ENCODE measurements at regions not wholly inside any gene's neighbourhood (a gene's known extent, or its start where the extent isn't known, plus 50 kb on each side); places are given as distances from the start of the nearest gene placed in this dataset.
A peak's percentile ranks its signal among the peaks of the same experiment; 100 is the strongest.

- peaks cover 6% of the 10 kb centered on the region for H3K4me1 ChIP-seq (ENCODE audit: control insufficient read depth, insufficient read depth, low read length)
- no peak overlapping the region for H3K27ac Mint-ChIP-seq
- peaks cover 14% of the 10 kb centered on the region for H3K4me1 Mint-ChIP-seq
- no peak for DNase-seq
- H3K27me3 ChIP-seq (ENCODE audit: control insufficient read depth, insufficient read depth, low read length, poor library complexity, severe bottlenecking), result no peaks in the 10 kb centered on the region
- H3K27ac ChIP-seq (ENCODE audit: low read depth, low read length), result no peak overlapping the region
- H3K27me3 Mint-ChIP-seq (ENCODE audit: insufficient read depth), result no peaks in the 10 kb centered on the region
- TF ChIP-seq, protein P1, sequence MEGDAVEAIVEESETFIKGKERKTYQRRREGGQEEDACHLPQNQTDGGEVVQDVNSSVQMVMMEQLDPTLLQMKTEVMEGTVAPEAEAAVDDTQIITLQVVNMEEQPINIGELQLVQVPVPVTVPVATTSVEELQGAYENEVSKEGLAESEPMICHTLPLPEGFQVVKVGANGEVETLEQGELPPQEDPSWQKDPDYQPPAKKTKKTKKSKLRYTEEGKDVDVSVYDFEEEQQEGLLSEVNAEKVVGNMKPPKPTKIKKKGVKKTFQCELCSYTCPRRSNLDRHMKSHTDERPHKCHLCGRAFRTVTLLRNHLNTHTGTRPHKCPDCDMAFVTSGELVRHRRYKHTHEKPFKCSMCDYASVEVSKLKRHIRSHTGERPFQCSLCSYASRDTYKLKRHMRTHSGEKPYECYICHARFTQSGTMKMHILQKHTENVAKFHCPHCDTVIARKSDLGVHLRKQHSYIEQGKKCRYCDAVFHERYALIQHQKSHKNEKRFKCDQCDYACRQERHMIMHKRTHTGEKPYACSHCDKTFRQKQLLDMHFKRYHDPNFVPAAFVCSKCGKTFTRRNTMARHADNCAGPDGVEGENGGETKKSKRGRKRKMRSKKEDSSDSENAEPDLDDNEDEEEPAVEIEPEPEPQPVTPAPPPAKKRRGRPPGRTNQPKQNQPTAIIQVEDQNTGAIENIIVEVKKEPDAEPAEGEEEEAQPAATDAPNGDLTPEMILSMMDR (conservative IDR thresholded peaks at IDR 0.05), result no peak
- peaks cover 10% of the 10 kb centered on the region for H3K9me3 ChIP-seq (ENCODE audit: control insufficient read depth, low read length)
- peaks cover 8% of the 10 kb centered on the region for H3K9me3 Mint-ChIP-seq
- no peak overlapping the region for H3K4me3 Mint-ChIP-seq
- no peak overlapping the region for H3K9ac ChIP-seq (ENCODE audit: extremely low read depth, low read length, poor library complexity, severe bottlenecking)
- H3K36me3 Mint-ChIP-seq (ENCODE audit: low read depth), result no peaks in the 10 kb centered on the region
- H3K36me3 ChIP-seq (ENCODE audit: control insufficient read depth, insufficient read depth, low read length), result no peaks in the 10 kb centered on the region
- no peak overlapping the region for H3K4me3 ChIP-seq (ENCODE audit: low read length)
- 75 to 93% methylated on average over 3 to 4 of the region's 4 CpGs for WGBS, 2 experiments (ENCODE audit: insufficient coverage in 1 of 2, insufficient read length in 1 of 2)
Measured at GRCh38 chr3:168952551-168952950, 711.0 kb downstream of the MECOM start.

DNA sequence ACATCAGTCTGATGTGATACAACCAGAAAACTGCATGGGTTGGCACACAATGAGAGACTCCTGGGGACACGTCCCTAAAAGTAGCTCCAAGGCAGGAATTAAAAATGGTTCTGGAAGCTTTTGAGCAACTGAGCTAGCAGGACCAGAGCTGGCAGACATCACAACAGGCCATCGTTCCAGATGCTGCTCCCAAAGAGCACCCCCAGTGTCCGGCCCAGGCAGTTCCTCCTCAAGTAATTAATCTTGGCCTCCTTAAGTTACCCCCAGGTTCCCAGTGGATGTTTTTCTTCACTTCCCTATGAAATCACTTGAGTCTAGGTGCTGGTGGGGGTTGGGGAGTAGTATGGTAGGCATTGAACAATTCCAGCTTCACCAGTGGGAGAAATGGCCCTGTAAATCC is 711.6 kb downstream of the MECOM start:
- Mint-ChIP-seq H3K27me3 (ENCODE audit: insufficient read depth) (no peaks in the 10 kb centered on the region), H3K27ac (no peak overlapping the region), H3K36me3 (ENCODE audit: low read depth) (no peaks in the 10 kb centered on the region), H3K9me3 (peaks cover 8% of the 10 kb centered on the region), H3K4me3 (no peak overlapping the region), H3K4me1 (peaks cover 12% of the 10 kb centered on the region)
- H3K27ac ChIP-seq (ENCODE audit: low read depth, low read length), result no peak overlapping the region
- peaks cover 6% of the 10 kb centered on the region for H3K4me1 ChIP-seq (ENCODE audit: control insufficient read depth, insufficient read depth, low read length)
- peaks cover 10% of the 10 kb centered on the region for H3K9me3 ChIP-seq (ENCODE audit: control insufficient read depth, low read length)
- no peak for DNase-seq
- H3K36me3 ChIP-seq (ENCODE audit: control insufficient read depth, insufficient read depth, low read length), result no peaks in the 10 kb centered on the region
- H3K27me3 ChIP-seq (ENCODE audit: control insufficient read depth, insufficient read depth, low read length, poor library complexity, severe bottlenecking), result no peaks in the 10 kb centered on the region
- TF ChIP-seq, protein P1 (conservative IDR thresholded peaks at IDR 0.05), result peak; percentile 21
- no peak overlapping the region for H3K4me3 ChIP-seq (ENCODE audit: low read length)
- no peak overlapping the region for H3K9ac ChIP-seq (ENCODE audit: extremely low read depth, low read length, poor library complexity, severe bottlenecking)
- 89% methylated on average over 3 of the region's 3 CpGs; no CpG with 5 or more reads in 1 of the 2 experiments for WGBS, 2 experiments (ENCODE audit: insufficient coverage in 1 of 2, insufficient read length in 1 of 2)

DNA sequence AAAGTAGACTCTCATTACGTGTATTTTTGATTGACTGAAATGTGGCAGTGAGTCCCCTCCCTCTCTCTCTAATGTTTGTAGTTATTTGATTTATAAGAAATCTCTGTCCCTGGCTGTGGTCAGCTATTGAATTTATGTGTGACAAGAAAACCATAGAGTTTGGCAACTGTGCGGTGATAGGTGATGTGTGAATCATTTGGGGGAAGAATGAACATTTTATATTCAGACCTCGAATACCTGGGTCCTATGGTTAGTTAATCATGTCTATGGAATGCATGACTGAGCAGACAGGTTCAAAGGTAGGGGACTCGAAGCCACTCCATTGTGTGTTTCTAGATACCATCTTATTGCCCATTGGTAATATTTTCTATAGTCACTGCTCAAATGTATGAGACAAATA is 712.1 kb downstream of the MECOM start:
- no peaks in the 10 kb centered on the region for H3K27me3 Mint-ChIP-seq (ENCODE audit: insufficient read depth)
- H3K9me3 Mint-ChIP-seq, result peaks cover 8% of the 10 kb centered on the region
- Histone ChIP-seq H3K4me3 (ENCODE audit: low read length) (no peak overlapping the region), H3K36me3 (ENCODE audit: control insufficient read depth, insufficient read depth, low read length) (no peaks in the 10 kb centered on the region), H3K27ac (ENCODE audit: low read depth, low read length) (no peak overlapping the region), H3K27me3 (ENCODE audit: control insufficient read depth, insufficient read depth, low read length, poor library complexity, severe bottlenecking) (no peaks in the 10 kb centered on the region), H3K9ac (ENCODE audit: extremely low read depth, low read length, poor library complexity, severe bottlenecking) (no peak overlapping the region), H3K9me3 (ENCODE audit: control insufficient read depth, low read length) (peaks cover 10% of the 10 kb centered on the region), H3K4me1 (ENCODE audit: control insufficient read depth, insufficient read depth, low read length) (peaks cover 6% of the 10 kb centered on the region)
- H3K4me3 Mint-ChIP-seq, result no peak overlapping the region
- DNase-seq, result no peak
- TF ChIP-seq, protein P1 (conservative IDR thresholded peaks at IDR 0.05), result no peak
- WGBS, 2 experiments (ENCODE audit: insufficient coverage in 1 of 2, insufficient read length in 1 of 2), result 93 to 100% methylated on average over 2 to 4 of the region's 4 CpGs
- H3K36me3 Mint-ChIP-seq (ENCODE audit: low read depth), result no peaks in the 10 kb centered on the region
- H3K27ac Mint-ChIP-seq, result no peak overlapping the region
- peaks cover 12% of the 10 kb centered on the region for H3K4me1 Mint-ChIP-seq

Measured in endodermal cell (in vitro differentiated cells).